Lower lobe of right lung (tissue), 2 donors: ENCODE measurements at regions not wholly inside any gene's neighbourhood (a gene's known extent, or its start where the extent isn't known, plus 50 kb on each side); places are given as distances from the start of the nearest gene placed in this dataset.

Experiments used
- ATAC-seq, 2 donors: fragments of 200-7000 bp; cut with Tn5 transposase; one replicate each; pipeline ENCODE4 v1.9.1; 2020 to 2022; ENCODE audit warnings: mild to moderate bottlenecking in 2 of 2, moderate library complexity in 2 of 2
- DNase-seq: peaks from one replicate; pipeline ENCODE4 v3.0.0-alpha.2; 2020
- H3K27ac ChIP-seq: fragments of 200-600 bp; one replicate; pipeline ENCODE4 v1.8.0; 2022
- H3K27me3 ChIP-seq: fragments of 200-600 bp; one replicate; pipeline ENCODE4 v1.8.0; 2022; ENCODE audit warnings: low read depth
- H3K36me3 ChIP-seq: fragments of 200-600 bp; one replicate; pipeline ENCODE4 v1.8.0; 2022; ENCODE audit warnings: mild to moderate bottlenecking
- H3K4me1 ChIP-seq: fragments of 200-600 bp; one replicate; pipeline ENCODE4 v1.8.0; 2022
- H3K4me3 ChIP-seq: fragments of 200-600 bp; one replicate; pipeline ENCODE4 v1.8.0; 2022; ENCODE audit warnings: mild to moderate bottlenecking
- H3K9me3 ChIP-seq: fragments of 200-600 bp; one replicate; pipeline ENCODE4 v1.8.0; 2022
- CTCF ChIP-seq: fragments of 200-600 bp; IDR thresholded peaks from one replicate; pipeline ENCODE4 v1.8.0; 2022; ENCODE audit warnings: antibody characterized with exemption, mild to moderate bottlenecking
- intact Hi-C: fragments of 100-400 bp; cut with DNase I; formaldehyde crosslinking; loops from one replicate; pipeline ENCODE4 v1.11.0; 2022
- donor health status: DM: no; HTN: yes; CAD: no; lungs with severe emphysema.

- no peak overlapping the region for H3K4me3 ChIP-seq
- no peak for DNase-seq
- H3K36me3 ChIP-seq, result no peaks in the 10 kb centered on the region
- no peak for ATAC-seq
- TF ChIP-seq CTCF, result no peak
- H3K27me3 ChIP-seq, result peaks cover 6% of the 10 kb centered on the region
- H3K9me3 ChIP-seq, result no peaks in the 10 kb centered on the region
- no peak overlapping the region for H3K27ac ChIP-seq
- H3K4me1 ChIP-seq, result no peaks in the 10 kb centered on the region
- intact Hi-C loops, result no loop called here
Observed at GRCh38 chr15:61500523-61500922, 271.4 kb upstream of the RORA start.

- ATAC-seq, result no peak
- H3K27ac ChIP-seq, result no peak overlapping the region
- no peaks in the 10 kb centered on the region for H3K9me3 ChIP-seq
- DNase-seq, result no peak
- peaks cover 6% of the 10 kb centered on the region for H3K27me3 ChIP-seq
- H3K36me3 ChIP-seq, result no peaks in the 10 kb centered on the region
- H3K4me3 ChIP-seq, result no peak overlapping the region
- H3K4me1 ChIP-seq, result no peaks in the 10 kb centered on the region
- intact Hi-C loops, result no loop called here
- no peak for TF ChIP-seq CTCF
Observed at GRCh38 chr15:61499376-61499775, 270.3 kb upstream of the RORA start.

GRCh38 chr15:61489571-61489970 lies 260.5 kb upstream of the RORA start:
- Histone ChIP-seq H3K36me3 (no peaks in the 10 kb centered on the region), H3K4me1 (no peaks in the 10 kb centered on the region), H3K4me3 (no peak overlapping the region), H3K9me3 (no peaks in the 10 kb centered on the region), H3K27me3 (no peaks in the 10 kb centered on the region), H3K27ac (no peak overlapping the region)
- no peak for TF ChIP-seq CTCF
- no peak for ATAC-seq
- DNase-seq, result no peak
- intact Hi-C loops, result no loop called here

DNA sequence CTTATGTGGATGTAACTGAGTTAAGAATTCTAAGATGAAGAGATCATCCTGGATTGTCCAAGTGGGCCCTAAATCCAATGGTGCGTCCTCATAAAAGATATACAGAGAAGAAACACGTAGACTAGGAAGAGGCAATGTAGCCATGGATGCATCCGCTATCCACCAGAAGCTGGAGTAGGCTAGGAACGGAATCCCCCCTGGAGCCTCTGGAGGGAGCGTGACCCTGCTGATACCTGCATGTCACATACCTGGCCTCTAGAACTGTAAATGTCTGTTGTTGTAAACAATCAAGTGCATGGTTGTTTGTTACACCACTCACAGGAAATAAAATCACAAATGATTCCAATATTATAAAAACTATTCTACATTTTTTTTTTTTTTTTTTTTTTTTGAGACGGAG lies 254.5 kb upstream of the RORA start:
- Histone ChIP-seq H3K27me3 (no peaks in the 10 kb centered on the region), H3K9me3 (no peaks in the 10 kb centered on the region), H3K36me3 (no peaks in the 10 kb centered on the region), H3K4me1 (no peaks in the 10 kb centered on the region), H3K27ac (no peak overlapping the region), H3K4me3 (no peak overlapping the region)
- no peak for TF ChIP-seq CTCF
- intact Hi-C loops, result no loop called here
- no peak for ATAC-seq
- DNase-seq, result no peak

GRCh38 chr15:61481886-61482285 lies 252.8 kb upstream of the RORA start:
- H3K4me1 ChIP-seq, result no peaks in the 10 kb centered on the region
- no peaks in the 10 kb centered on the region for H3K27me3 ChIP-seq
- H3K36me3 ChIP-seq, result no peaks in the 10 kb centered on the region
- no peak for DNase-seq
- H3K4me3 ChIP-seq, result no peak overlapping the region
- intact Hi-C loops, result no loop called here
- TF ChIP-seq CTCF, result no peak
- H3K9me3 ChIP-seq, result no peaks in the 10 kb centered on the region
- no peak overlapping the region for H3K27ac ChIP-seq
- ATAC-seq, result no peak

DNA sequence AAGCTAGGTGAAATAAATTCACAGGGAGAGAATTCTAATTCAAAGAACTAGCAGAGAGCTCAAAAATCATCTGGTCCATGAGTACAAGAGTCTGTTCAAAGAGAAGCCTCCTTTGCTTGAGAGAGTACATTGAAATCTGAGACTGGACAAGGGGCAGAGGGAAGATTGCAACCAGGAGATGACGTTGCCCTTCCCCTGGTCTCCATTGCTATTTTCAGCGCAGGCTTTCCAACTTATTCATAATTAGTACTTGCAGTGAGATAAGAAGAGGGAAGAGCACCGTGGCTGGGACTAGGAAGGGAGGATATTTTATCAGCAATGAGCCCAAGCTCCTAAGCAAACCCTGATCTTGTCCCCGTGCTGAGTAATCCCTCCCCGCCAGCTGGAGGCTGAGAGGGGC lies 251.8 kb upstream of the RORA start:
- intact Hi-C loops, result no loop called here
- no peaks in the 10 kb centered on the region for H3K9me3 ChIP-seq
- TF ChIP-seq CTCF, result no peak
- H3K4me1 ChIP-seq, result no peaks in the 10 kb centered on the region
- H3K36me3 ChIP-seq, result no peaks in the 10 kb centered on the region
- no peak overlapping the region for H3K27ac ChIP-seq
- H3K27me3 ChIP-seq, result no peaks in the 10 kb centered on the region
- no peak overlapping the region for H3K4me3 ChIP-seq
- ATAC-seq (no peak), DNase-seq (no peak)
